Activated CD4-positive, alpha-beta memory T cell treated with anti-CD3 and anti-CD28 coated beads, Interleukin-2, amount 10 ng/mL, durations not matched to agents 7 days and 5 days (primary cell): ENCODE measurements at regions not wholly inside any gene's neighbourhood (a gene's known extent, or its start where the extent isn't known, plus 50 kb on each side); places are given as distances from the start of the nearest gene placed in this dataset.
"Not testable (repeated sequence)": the region's sequence is repeated elsewhere in the genome, so short reads cannot be mapped to it uniquely, and the experiment has no call there.

Experiments used
- CTCF ChIA-PET: fragments of 350-600 bp; sonication (Branson Sonifier 250); formaldehyde crosslinking; loops from one replicate; lab custom pipeline; 2021; ENCODE audit warnings: antibody characterized with exemption, inconsistent platforms; lab: Charles Lee
- POLR2A ChIA-PET: fragments of 350-600 bp; sonication (Branson Sonifier 250); formaldehyde crosslinking; loops from one replicate; lab custom pipeline; 2021; ENCODE audit warnings: antibody characterized with exemption; lab: Charles Lee
- DNase-seq: peaks from one replicate; pipeline ENCODE4 v3.0.0-alpha.2; 2020
- H3K27ac Mint-ChIP-seq: one replicate; pipeline ENCODE4 v1.8.0; 2021; ENCODE audit warnings: mild to moderate bottlenecking, mixed read lengths
- H3K27me3 Mint-ChIP-seq: one replicate; pipeline ENCODE4 v1.8.0; 2021; ENCODE audit warnings: mixed read lengths
- H3K36me3 Mint-ChIP-seq: one replicate; pipeline ENCODE4 v1.8.0; 2021; ENCODE audit warnings: low read depth, mixed read lengths
- H3K4me1 Mint-ChIP-seq: one replicate; pipeline ENCODE4 v1.8.0; 2021; ENCODE audit warnings: mixed read lengths
- H3K4me3 Mint-ChIP-seq: one replicate; pipeline ENCODE4 v1.8.0; 2021; ENCODE audit warnings: mild to moderate bottlenecking, mixed read lengths
- H3K9me3 Mint-ChIP-seq: one replicate; pipeline ENCODE4 v1.8.0; 2021; ENCODE audit warnings: mixed read lengths

DNA sequence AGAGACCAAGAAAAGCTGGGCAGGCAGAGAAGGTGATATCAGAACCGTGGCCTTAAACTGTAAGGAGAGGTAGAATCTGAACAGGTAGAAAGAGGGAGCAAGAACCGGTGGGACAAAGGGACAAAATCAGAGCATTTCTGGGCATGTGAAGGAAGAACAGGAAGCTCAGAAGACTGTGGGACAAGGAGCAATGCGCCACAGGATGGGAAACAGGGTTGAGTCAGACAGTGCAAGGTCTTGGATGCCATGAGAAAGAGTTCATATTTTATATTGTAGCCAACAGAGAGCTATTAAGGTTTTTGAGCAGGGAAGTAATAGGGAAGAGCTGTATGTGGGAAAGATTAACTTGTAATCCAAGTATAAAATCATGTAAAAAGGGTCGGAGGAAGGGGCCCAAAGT, 106.4 kb upstream of the UGP2 start:
- POLR2A ChIA-PET: no interaction called here
- Mint-ChIP-seq H3K27me3 (peaks cover 6% of the 10 kb centered on the region), H3K27ac (no peak overlapping the region), H3K4me1 (no peaks in the 10 kb centered on the region), H3K9me3 (no peaks in the 10 kb centered on the region), H3K36me3 (no peaks in the 10 kb centered on the region), H3K4me3 (no peak overlapping the region)
- no peak for DNase-seq
- CTCF ChIA-PET: interaction anchor here (0.7 kb wide), 1 partner anchor 35 kb away, joined by 3 read pairs; no protein-coding TSS in a partner anchor

DNA sequence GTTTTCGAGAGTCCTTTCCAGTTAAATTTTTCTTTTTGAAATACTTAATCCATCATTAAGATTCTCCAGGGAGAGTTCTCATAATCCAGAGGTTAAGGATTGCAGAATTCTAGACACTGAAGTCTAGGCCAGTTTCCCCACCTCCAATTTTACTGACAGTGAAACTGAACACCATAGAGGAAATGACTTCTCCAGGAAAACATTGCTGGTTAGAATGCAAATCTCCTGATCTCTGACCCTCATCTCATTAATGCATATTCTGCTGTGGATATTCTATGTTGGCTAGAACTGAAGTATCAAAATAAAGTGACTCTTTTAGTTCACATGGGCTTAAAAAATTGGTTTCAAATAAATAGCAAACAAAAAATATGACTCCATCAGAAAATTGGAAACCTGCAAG, 105.8 kb upstream of the UGP2 start:
- Mint-ChIP-seq H3K27me3 (peaks cover 4% of the 10 kb centered on the region), H3K9me3 (no peaks in the 10 kb centered on the region), H3K4me3 (no peak overlapping the region), H3K36me3 (no peaks in the 10 kb centered on the region), H3K27ac (no peak overlapping the region), H3K4me1 (no peaks in the 10 kb centered on the region)
- CTCF ChIA-PET: interaction anchor here (0.7 kb wide), 1 partner anchor 34 kb away, joined by 3 read pairs; no protein-coding TSS in a partner anchor
- DNase-seq: no peak
- POLR2A ChIA-PET: no interaction called here

DNA sequence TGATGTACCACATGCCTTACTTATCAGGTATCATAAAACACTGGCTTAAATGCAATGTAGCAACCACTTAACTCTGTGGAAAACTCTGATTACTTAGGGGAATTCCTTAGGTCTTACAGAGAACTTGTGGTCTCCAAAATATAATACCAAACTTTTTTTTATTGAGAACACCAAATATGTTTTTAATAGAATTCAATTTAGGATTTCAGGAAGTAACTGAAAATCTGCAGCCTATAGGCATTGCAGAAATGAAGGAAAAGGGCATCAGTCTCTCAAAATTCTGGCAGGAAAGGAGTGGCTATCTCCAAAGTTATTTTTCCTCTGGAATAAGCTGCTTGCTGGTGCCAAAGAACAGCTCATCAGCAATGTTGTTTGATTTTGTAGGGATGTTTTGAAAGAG, 105.3 kb upstream of the UGP2 start:
- Mint-ChIP-seq H3K36me3 (no peaks in the 10 kb centered on the region), H3K9me3 (no peaks in the 10 kb centered on the region), H3K27me3 (peaks cover 4% of the 10 kb centered on the region), H3K27ac (no peak overlapping the region), H3K4me1 (no peaks in the 10 kb centered on the region), H3K4me3 (no peak overlapping the region)
- ChIA-PET CTCF (no interaction called here), POLR2A (no interaction called here)
- no peak for DNase-seq

DNA sequence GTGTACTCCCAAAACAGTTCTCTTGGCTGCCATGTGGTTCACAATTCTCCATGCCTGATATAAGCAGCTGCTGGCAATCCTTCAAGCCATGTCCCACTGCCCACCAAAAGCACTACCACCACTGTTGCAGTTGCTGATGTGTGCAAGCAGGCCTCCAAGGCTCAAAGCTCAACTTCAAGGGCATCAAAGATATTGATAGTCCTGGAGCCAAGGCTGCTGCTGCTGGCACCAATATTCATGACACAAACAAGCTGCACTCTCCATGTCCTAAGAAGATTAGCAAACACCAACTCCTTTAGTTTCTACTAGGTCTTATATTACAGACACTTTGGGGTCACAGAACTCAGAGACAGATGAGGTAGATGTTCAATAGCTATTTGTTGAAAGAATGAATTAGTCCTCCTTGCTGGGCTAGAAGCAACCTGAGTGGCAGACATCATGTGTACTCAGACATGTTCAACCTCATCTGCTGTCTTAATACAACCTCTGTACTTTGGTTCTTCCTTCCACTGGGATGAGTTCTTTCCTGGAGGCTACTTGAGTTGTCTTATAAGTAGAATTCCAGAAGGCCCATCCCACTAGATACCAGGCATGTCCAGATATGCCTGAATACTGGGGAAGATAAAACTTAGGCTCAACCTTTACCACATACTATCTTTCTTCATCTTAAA, 104.5 kb upstream of the UGP2 start:
- H3K9me3 Mint-ChIP-seq: no peaks in the 10 kb centered on the region
- ChIA-PET CTCF (no interaction called here), POLR2A (no interaction called here)
- H3K4me1 Mint-ChIP-seq: no peaks in the 10 kb centered on the region
- H3K36me3 Mint-ChIP-seq: no peaks in the 10 kb centered on the region
- no peak for DNase-seq
- H3K27me3 Mint-ChIP-seq: peaks cover 4% of the 10 kb centered on the region
- no peak overlapping the region for H3K27ac Mint-ChIP-seq
- H3K4me3 Mint-ChIP-seq: no peak overlapping the region

DNA sequence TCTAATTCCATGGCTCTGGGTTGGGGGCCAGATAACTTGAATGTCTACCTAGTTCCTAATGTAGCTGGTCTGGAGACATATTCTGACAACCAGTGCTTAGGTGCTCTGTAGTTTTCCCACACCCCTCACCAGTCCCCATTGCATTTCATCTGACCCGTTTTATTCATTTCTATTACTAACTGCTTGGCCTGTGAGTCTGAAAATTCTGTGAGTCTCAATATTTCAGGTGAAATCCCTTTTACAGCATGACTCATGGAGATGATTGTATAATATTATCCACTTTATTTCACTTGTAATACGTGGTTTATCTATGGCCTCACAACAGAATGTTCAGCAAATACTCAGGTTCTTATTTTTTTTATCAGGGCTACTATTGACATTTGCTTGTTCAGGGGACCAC, 103.7 kb upstream of the UGP2 start:
- no peaks in the 10 kb centered on the region for H3K9me3 Mint-ChIP-seq
- no peaks in the 10 kb centered on the region for H3K4me1 Mint-ChIP-seq
- peaks cover 2% of the 10 kb centered on the region for H3K27me3 Mint-ChIP-seq
- no peaks in the 10 kb centered on the region for H3K36me3 Mint-ChIP-seq
- ChIA-PET POLR2A (no interaction called here), CTCF (no interaction called here)
- H3K27ac Mint-ChIP-seq: no peak overlapping the region
- DNase-seq: no peak
- H3K4me3 Mint-ChIP-seq: no peak overlapping the region

DNA sequence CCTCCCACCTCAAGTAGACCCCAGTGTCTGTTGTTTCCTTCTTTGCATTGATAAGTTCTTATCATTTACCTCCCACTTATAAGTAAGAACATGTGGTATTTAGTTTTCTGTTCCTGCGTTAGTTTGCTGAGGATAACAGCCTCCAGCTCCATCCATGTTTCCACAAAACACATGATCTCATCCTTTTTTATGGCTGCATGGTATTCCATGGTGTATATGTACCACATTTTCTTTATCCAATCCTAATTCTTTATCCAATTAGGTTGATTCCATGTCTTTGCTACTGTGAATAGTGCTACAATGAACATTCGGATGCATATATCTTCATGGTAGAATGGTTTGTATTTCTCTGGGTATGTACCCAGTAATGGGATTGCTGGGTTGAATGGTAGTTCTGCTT, 102.5 kb upstream of the UGP2 start:
- H3K27me3 Mint-ChIP-seq, H3K9me3 Mint-ChIP-seq, POLR2A ChIA-PET, H3K27ac Mint-ChIP-seq, DNase-seq, H3K4me1 Mint-ChIP-seq, H3K4me3 Mint-ChIP-seq, H3K36me3 Mint-ChIP-seq, CTCF ChIA-PET: not testable (repeated sequence)

DNA sequence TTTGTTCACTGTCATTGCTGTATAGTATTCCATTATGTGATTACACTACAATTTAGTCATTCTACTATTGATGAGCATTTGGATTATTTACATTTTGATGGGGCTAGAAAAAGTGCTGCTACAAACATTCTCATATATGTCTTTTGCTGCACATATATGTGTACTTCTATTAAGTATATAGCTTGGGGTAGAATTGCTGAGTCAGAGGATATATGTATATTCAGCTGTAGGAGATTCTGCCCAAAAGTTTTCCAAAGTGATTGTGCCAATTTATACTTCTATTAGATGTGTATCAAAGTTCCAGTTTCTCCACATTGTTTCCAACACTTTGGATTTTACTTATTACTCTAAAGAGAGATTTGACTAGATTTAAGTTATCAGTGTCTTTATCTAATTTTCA, 101.7 kb upstream of the UGP2 start:
- Mint-ChIP-seq H3K4me1 (no peaks in the 10 kb centered on the region), H3K36me3 (no peaks in the 10 kb centered on the region), H3K9me3 (no peaks in the 10 kb centered on the region), H3K27ac (no peak overlapping the region), H3K27me3 (peaks cover 2% of the 10 kb centered on the region), H3K4me3 (no peak overlapping the region)
- ChIA-PET POLR2A (no interaction called here), CTCF (no interaction called here)
- DNase-seq: no peak

DNA sequence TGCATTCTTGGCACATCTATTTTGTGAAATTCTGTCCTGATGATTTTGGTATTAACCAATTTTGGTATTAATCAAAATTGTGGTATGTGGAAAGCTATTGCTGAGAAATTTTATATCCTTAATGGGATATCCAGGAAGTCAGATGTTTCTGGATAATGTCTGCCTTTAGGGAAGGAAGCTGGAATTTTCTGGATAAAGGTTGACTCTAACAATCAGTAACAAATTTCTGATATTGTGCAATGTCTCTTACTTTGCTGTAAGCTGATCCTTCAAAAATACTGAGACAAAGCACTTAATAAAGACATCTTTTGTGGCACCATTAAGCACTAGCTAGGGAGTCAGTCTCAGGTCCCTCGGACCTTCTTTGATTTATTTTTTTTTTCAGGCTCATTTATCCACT, 100.8 kb upstream of the UGP2 start:
- Mint-ChIP-seq H3K27ac (no peak overlapping the region), H3K9me3 (no peaks in the 10 kb centered on the region), H3K4me1 (no peaks in the 10 kb centered on the region), H3K36me3 (no peaks in the 10 kb centered on the region), H3K4me3 (no peak overlapping the region), H3K27me3 (peaks cover 5% of the 10 kb centered on the region)
- CTCF ChIA-PET: no interaction called here
- POLR2A ChIA-PET: no interaction called here
- no peak for DNase-seq

DNA sequence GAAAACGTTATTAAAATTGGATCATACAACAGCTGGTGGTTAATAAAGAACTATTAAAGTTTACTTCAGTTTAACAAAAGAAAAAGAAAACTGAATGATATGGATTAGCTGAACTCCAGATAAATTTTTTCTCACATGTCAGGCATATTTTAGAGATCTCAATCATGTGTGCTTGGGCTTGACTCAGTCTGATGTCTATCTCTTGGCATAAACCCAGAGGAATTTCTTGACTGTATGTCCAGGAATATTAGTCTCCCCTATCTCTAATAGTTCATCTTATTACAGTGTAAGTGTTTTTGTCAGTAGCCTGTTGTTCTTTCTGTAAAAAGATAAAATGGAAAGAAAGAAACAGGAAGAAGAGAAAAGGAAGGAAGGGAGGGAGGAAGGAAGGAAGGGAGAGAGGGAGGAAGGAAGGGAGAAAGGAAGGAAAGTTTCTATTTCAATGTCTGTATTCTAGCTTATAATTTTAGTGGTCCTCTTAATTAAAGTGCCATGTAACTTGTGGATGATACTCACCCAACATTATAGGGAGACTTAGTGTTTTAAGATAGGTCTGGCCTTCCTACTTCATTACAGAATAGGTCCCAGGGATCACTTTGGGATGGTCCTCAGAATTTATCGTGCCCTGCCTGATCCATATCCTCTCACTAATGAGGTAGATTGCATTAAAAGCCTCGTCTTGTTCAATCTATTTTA, 99.7 kb upstream of the UGP2 start:
- POLR2A ChIA-PET: no interaction called here
- H3K27me3 Mint-ChIP-seq: peaks cover 10% of the 10 kb centered on the region
- no peaks in the 10 kb centered on the region for H3K4me1 Mint-ChIP-seq
- H3K27ac Mint-ChIP-seq: no peak overlapping the region
- H3K9me3 Mint-ChIP-seq: no peaks in the 10 kb centered on the region
- CTCF ChIA-PET: no interaction called here
- H3K4me3 Mint-ChIP-seq: no peak overlapping the region
- DNase-seq: no peak
- H3K36me3 Mint-ChIP-seq: no peaks in the 10 kb centered on the region

DNA sequence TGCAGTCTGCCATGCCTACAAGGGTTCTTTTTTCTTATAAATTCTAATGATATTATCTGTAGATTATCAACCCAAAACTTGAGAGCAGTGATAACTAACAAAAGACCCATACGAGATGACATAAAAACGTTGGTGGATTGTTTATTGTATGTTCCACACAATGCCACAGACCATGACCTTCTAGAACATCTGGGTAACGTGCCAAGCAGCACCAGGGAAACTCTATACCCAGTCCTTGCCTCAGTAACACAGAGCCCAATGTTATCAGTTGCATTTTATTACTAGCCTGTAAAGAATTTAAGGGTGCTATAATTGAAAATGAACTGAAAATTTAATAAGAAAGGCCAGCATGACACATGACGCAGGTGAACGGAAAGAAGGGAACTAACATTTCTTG, 99.1 kb upstream of the UGP2 start:
- H3K4me3 Mint-ChIP-seq: no peak overlapping the region
- no peaks in the 10 kb centered on the region for H3K36me3 Mint-ChIP-seq
- H3K27me3 Mint-ChIP-seq: peaks cover 10% of the 10 kb centered on the region
- DNase-seq: no peak
- no peaks in the 10 kb centered on the region for H3K4me1 Mint-ChIP-seq
- no peaks in the 10 kb centered on the region for H3K9me3 Mint-ChIP-seq
- POLR2A ChIA-PET: no interaction called here
- no peak overlapping the region for H3K27ac Mint-ChIP-seq
- CTCF ChIA-PET: no interaction called here

DNA sequence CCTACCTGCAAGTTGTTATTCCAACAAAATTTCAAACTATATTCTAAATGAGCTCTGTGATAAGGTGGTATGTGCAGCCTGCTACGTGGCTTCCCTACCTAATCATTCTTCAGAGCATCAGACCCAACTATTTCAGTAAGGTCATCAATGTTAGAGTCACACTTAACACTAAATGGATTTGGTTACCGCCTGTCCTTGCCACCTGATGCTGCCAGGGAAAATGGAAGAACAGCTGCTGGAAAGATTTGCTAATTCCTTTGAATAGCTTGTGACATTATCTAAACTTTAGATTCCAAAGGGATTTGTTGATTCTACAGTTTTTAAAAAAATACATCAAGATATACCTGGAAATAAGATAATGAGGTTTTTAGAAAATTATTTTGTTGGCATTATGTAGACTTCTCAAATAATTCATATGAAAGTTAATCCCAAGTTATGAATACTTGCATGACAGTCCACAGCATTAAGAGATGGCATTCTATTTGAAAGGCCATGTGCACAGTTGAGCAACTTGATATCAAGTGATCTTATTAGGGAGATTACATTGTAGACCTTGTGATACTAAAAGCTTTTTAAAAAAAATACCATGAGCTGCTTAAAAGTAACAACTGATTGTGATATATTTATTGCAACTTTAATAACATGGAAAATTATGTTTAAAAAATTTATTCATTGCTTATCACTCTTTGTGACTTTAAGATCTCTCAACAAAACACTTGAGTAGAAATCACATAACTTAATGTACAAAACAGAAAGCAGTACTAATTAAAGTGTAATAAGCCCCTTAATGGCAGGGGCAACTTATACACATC, 98.3 kb upstream of the UGP2 start:
- no peak for DNase-seq
- Mint-ChIP-seq H3K27ac (no peak overlapping the region), H3K36me3 (no peaks in the 10 kb centered on the region), H3K9me3 (no peaks in the 10 kb centered on the region), H3K4me1 (no peaks in the 10 kb centered on the region), H3K27me3 (peaks cover 10% of the 10 kb centered on the region), H3K4me3 (no peak overlapping the region)
- CTCF ChIA-PET: no interaction called here
- POLR2A ChIA-PET: no interaction called here

DNA sequence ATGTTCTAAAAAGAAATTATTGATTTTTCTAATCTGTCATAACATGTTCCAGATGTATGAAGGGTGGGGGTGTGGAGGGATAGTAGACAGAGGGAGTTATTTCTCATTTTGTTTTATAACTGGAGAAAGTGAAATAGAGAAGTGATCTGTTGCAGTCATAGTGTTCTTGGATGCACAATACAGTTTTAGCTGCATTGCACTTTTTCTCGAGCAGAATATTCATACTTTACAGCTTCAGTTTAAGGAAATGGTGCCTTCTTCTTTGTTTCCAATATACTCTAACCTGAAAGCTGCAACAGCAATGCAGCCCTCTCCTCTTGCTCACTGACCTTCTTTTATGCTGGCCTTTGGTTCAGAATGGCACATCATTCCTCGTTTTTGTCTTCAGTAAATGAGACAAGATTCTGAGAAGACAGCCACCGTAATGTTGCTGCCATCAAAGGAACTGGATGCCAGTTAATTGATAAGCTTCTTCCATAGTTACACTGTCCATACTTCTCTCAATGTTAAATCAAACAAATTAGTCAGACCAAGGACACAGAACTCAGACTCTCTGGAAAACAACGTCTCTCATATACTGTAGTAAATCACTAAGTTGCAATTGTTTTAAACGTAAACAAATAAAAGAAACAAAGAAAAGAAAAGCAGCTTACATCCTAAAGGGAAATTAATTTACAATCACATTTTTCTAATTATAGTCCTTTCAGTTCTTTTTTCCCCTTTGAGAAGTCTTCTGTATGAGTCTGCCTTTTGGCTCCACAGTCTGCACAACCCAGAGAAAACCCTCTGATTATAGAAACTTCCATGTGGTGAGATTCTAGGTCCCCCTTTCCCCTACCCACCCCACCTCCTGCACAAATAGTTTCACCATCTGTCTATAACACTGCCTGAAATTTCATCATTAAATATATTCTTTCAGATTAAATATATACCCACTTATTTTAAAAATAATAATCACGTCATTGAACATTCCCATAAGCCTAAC, 97.4 kb upstream of the UGP2 start:
- no peak overlapping the region for H3K4me3 Mint-ChIP-seq
- no peaks in the 10 kb centered on the region for H3K36me3 Mint-ChIP-seq
- no peak overlapping the region for H3K27ac Mint-ChIP-seq
- no peak for DNase-seq
- no peaks in the 10 kb centered on the region for H3K4me1 Mint-ChIP-seq
- H3K9me3 Mint-ChIP-seq: no peaks in the 10 kb centered on the region
- H3K27me3 Mint-ChIP-seq: peaks cover 17% of the 10 kb centered on the region
- ChIA-PET POLR2A (no interaction called here), CTCF (no interaction called here)

DNA sequence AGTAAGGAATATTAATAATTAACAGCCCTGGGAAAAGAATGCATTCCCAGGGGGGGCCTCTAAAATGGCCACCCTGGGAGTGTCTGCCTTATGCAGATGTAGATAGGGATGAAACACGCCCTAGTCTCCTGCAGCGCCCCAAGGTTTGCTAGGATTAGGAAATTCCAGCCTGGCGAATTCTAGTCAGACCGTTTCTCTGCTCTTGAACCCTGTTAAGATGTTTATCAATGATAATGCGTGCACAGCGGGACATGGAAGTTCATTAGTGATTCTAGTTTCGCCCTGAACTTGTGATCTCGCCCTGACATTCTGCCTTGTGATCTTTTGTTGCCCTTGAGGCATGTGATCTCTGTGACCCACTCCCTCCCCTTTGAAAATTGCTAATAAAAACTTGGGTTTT, 95.1 kb upstream of the UGP2 start:
- DNase-seq, H3K4me1 Mint-ChIP-seq, H3K27ac Mint-ChIP-seq, CTCF ChIA-PET, H3K9me3 Mint-ChIP-seq, H3K4me3 Mint-ChIP-seq, POLR2A ChIA-PET, H3K36me3 Mint-ChIP-seq: not testable (repeated sequence)
- peaks cover 28% of the 10 kb centered on the region for H3K27me3 Mint-ChIP-seq
